GM18951 (cell line): ENCODE measurements at regions not wholly inside any gene's neighbourhood (a gene's known extent, or its start where the extent isn't known, plus 50 kb on each side); places are given as distances from the start of the nearest gene placed in this dataset.

Experiments
- POLR2A ChIP-seq: IDR thresholded peaks from 4 replicates; pipeline ENCODE4 v1.6.1; 2011; ENCODE audit warnings: mild to moderate bottlenecking; ENCODE audit not compliant: insufficient read length, insufficient read depth; ENCODE audit errors: extremely low read depth
- in situ Hi-C: fragments of 300-500 bp; cut with MboI; formaldehyde crosslinking; loops from one replicate; pipeline ENCODE4 v1.12.0; 2022; ENCODE audit warnings: low sequenced_read_pairs, mixed read lengths, inconsistent platforms; ENCODE audit not compliant: unreplicated experiment

GRCh38 chr2:44051593-44052347, 56.0 kb upstream of the LRPPRC start:
- in situ Hi-C loops = loop anchor here (25.0 kb wide), 1 partner anchor 1436 kb away; no protein-coding TSS in a partner anchor
- no peak for TF ChIP-seq POLR2A

GRCh38 chr2:44052584-44052983, 56.8 kb upstream of the LRPPRC start:
- no peak for TF ChIP-seq POLR2A
- in situ Hi-C loops = loop anchor here (25.0 kb wide), 1 partner anchor 1435 kb away; no protein-coding TSS in a partner anchor

- TF ChIP-seq POLR2A = no peak
- in situ Hi-C loops = loop anchor here (25.0 kb wide), 1 partner anchor 1434 kb away; no protein-coding TSS in a partner anchor
These were observed 57.3 kb upstream of the LRPPRC start for GRCh38 chr2:44053052-44053451.

- in situ Hi-C loops = loop anchor here (25.0 kb wide), 1 partner anchor 1434 kb away; no protein-coding TSS in a partner anchor
- no peak for TF ChIP-seq POLR2A
These were observed 57.7 kb upstream of the LRPPRC start for GRCh38 chr2:44053456-44053855.

GRCh38 chr2:44055229-44055628, 59.4 kb upstream of the LRPPRC start:
- in situ Hi-C loops = loop anchor here (25.0 kb wide), 1 partner anchor 1432 kb away; no protein-coding TSS in a partner anchor

GRCh38 chr2:44055664-44056063, 59.9 kb upstream of the LRPPRC start:
- TF ChIP-seq POLR2A = no peak

More at GRCh38 chr2:44055229-44055628, 59.4 kb upstream of the LRPPRC start:
- TF ChIP-seq POLR2A = no peak

GRCh38 chr2:44056947-44057346, 61.2 kb upstream of the LRPPRC start:
- TF ChIP-seq POLR2A = no peak
- in situ Hi-C loops = loop anchor here (25.0 kb wide), 1 partner anchor 1430 kb away; no protein-coding TSS in a partner anchor

More at GRCh38 chr2:44055664-44056063, 59.9 kb upstream of the LRPPRC start:
- in situ Hi-C loops = loop anchor here (25.0 kb wide), 1 partner anchor 1432 kb away; no protein-coding TSS in a partner anchor

- in situ Hi-C loops = loop anchor here (25.0 kb wide), 1 partner anchor 1427 kb away; no protein-coding TSS in a partner anchor
These were observed 64.5 kb upstream of the LRPPRC start for GRCh38 chr2:44060286-44060685.

- in situ Hi-C loops = loop anchor here (25.0 kb wide), 1 partner anchor 1426 kb away; no protein-coding TSS in a partner anchor
- TF ChIP-seq POLR2A = no peak
These were observed 65.2 kb upstream of the LRPPRC start for GRCh38 chr2:44060990-44061389.

GRCh38 chr2:44061469-44061868, 65.7 kb upstream of the LRPPRC start:
- no peak for TF ChIP-seq POLR2A
- in situ Hi-C loops = loop anchor here (25.0 kb wide), 1 partner anchor 1426 kb away; no protein-coding TSS in a partner anchor

GRCh38 chr2:44061876-44062275, 66.1 kb upstream of the LRPPRC start:
- no peak for TF ChIP-seq POLR2A
- in situ Hi-C loops = loop anchor here (25.0 kb wide), 1 partner anchor 1425 kb away; no protein-coding TSS in a partner anchor

GRCh38 chr2:44063033-44063432, 67.2 kb upstream of the LRPPRC start:
- in situ Hi-C loops = loop anchor here (25.0 kb wide), 1 partner anchor 1424 kb away; no protein-coding TSS in a partner anchor
- no peak for TF ChIP-seq POLR2A

- in situ Hi-C loops = loop anchor here (25.0 kb wide), 1 partner anchor 1423 kb away; no protein-coding TSS in a partner anchor
These were observed 68.5 kb upstream of the LRPPRC start for GRCh38 chr2:44064281-44064680.

- in situ Hi-C loops = loop anchor here (25.0 kb wide), 1 partner anchor 1420 kb away; no protein-coding TSS in a partner anchor
These were observed 71.4 kb upstream of the LRPPRC start for GRCh38 chr2:44067012-44067790.

- in situ Hi-C loops = loop anchor here (25.0 kb wide), 1 partner anchor 1420 kb away; no protein-coding TSS in a partner anchor
These were observed 72.0 kb upstream of the LRPPRC start for GRCh38 chr2:44067791-44068181.
